Immature natural killer cell (primary cell): ENCODE measurements at regions not wholly inside any gene's neighbourhood (a gene's known extent, or its start where the extent isn't known, plus 50 kb on each side); places are given as distances from the start of the nearest gene placed in this dataset.
"Not testable (repeated sequence)": the region's sequence is repeated elsewhere in the genome, so short reads cannot be mapped to it uniquely, and the experiment has no call there.

Experiments
- DNase-seq, 3 donors: peaks; one replicate each; pipeline ENCODE4 v3.0.0; 2022; ENCODE audit warnings: mixed read lengths in 1 of 3
- H3K27ac Mint-ChIP-seq, 6 donors: one replicate each; pipeline ENCODE4 v1.8.0; 2020; ENCODE audit warnings: mixed read lengths in 6 of 6, mild to moderate bottlenecking in 5 of 6, inconsistent platforms in 4 of 6, moderate library complexity in 3 of 6
- H3K27me3 Mint-ChIP-seq, 3 donors: one replicate each; pipeline ENCODE4 v1.8.0; 2020 to 2021; ENCODE audit warnings: low read depth in 3 of 3, mild to moderate bottlenecking in 3 of 3, mixed read lengths in 3 of 3, moderate library complexity in 3 of 3, inconsistent platforms in 1 of 3
- H3K36me3 Mint-ChIP-seq, 3 donors: one replicate each; pipeline ENCODE4 v1.8.0; 2020; ENCODE audit warnings: mixed read lengths in 3 of 3, inconsistent platforms in 2 of 3, mild to moderate bottlenecking in 2 of 3
- H3K4me1 Mint-ChIP-seq, 2 donors: one replicate each; pipeline ENCODE4 v1.8.0; 2020; ENCODE audit warnings: inconsistent platforms in 2 of 2, mild to moderate bottlenecking in 2 of 2, mixed read lengths in 2 of 2, moderate library complexity in 1 of 2
- H3K4me3 Mint-ChIP-seq, 5 donors: one replicate each; pipeline ENCODE4 v1.8.0; 2020; ENCODE audit warnings: mild to moderate bottlenecking in 5 of 5, mixed read lengths in 5 of 5, inconsistent platforms in 3 of 5, moderate library complexity in 3 of 5
- H3K9me3 Mint-ChIP-seq, 6 donors: one replicate each; pipeline ENCODE4 v1.8.0; 2020; ENCODE audit warnings: mild to moderate bottlenecking in 6 of 6, mixed read lengths in 6 of 6, inconsistent platforms in 4 of 6, moderate library complexity in 3 of 6

GRCh38 chr5:34411470-34412346, 244.4 kb upstream of the RAI14 start:
- Mint-ChIP-seq H3K36me3 (no peaks in the 10 kb centered on the region), H3K4me1 (no peaks in the 10 kb centered on the region), H3K9me3 (peaks cover 0 to 2% (median 0%) of the 10 kb centered on the region in 6 donors), H3K4me3 (no peak overlapping the region), H3K27me3 (peaks cover 0 to 3% (median 3%) of the 10 kb centered on the region in 3 donors), H3K27ac (no peak overlapping the region)
- no peak for DNase-seq

- no peak for DNase-seq
- H3K4me1 Mint-ChIP-seq = no peaks in the 10 kb centered on the region
- no peak overlapping the region for H3K27ac Mint-ChIP-seq
- H3K9me3 Mint-ChIP-seq = peaks cover 0 to 2% (median 0%) of the 10 kb centered on the region in 6 donors
- no peaks in the 10 kb centered on the region for H3K36me3 Mint-ChIP-seq
- H3K27me3 Mint-ChIP-seq = peaks cover 0 to 3% (median 3%) of the 10 kb centered on the region in 3 donors
- H3K4me3 Mint-ChIP-seq = no peak overlapping the region
Measured at GRCh38 chr5:34412736-34413135, 243.4 kb upstream of the RAI14 start.

- Mint-ChIP-seq H3K27me3 (peaks cover 0 to 7% (median 6%) of the 10 kb centered on the region in 3 donors), H3K4me3 (no peak overlapping the region), H3K36me3 (no peaks in the 10 kb centered on the region), H3K27ac (no peak overlapping the region), H3K4me1 (no peaks in the 10 kb centered on the region), H3K9me3 (peaks cover 2 to 8% (median 5%) of the 10 kb centered on the region in 6 donors)
- DNase-seq = no peak
Measured at GRCh38 chr5:34415559-34416198, 240.4 kb upstream of the RAI14 start.

GRCh38 chr5:34416501-34417008, 239.6 kb upstream of the RAI14 start:
- no peak overlapping the region for H3K4me3 Mint-ChIP-seq
- H3K4me1 Mint-ChIP-seq = no peaks in the 10 kb centered on the region
- H3K27me3 Mint-ChIP-seq = peaks cover 0 to 6% (median 4%) of the 10 kb centered on the region in 3 donors
- no peak overlapping the region for H3K27ac Mint-ChIP-seq
- no peak for DNase-seq
- peaks cover 2 to 17% (median 6%) of the 10 kb centered on the region in 6 donors for H3K9me3 Mint-ChIP-seq
- no peaks in the 10 kb centered on the region for H3K36me3 Mint-ChIP-seq

- DNase-seq, H3K27me3 Mint-ChIP-seq, H3K27ac Mint-ChIP-seq, H3K4me3 Mint-ChIP-seq, H3K36me3 Mint-ChIP-seq, H3K4me1 Mint-ChIP-seq: not testable (repeated sequence)
- peaks cover 2 to 18% (median 6%) of the 10 kb centered on the region in 6 donors for H3K9me3 Mint-ChIP-seq
Measured at GRCh38 chr5:34420191-34420590, 235.9 kb upstream of the RAI14 start.

- no peak for DNase-seq
- peaks cover 7 to 8% (median 7%) of the 10 kb centered on the region in 3 donors for H3K27me3 Mint-ChIP-seq
- no peak overlapping the region for H3K4me3 Mint-ChIP-seq
- H3K36me3 Mint-ChIP-seq = no peaks in the 10 kb centered on the region
- peaks cover 0 to 2% (median 0%) of the 10 kb centered on the region in 6 donors for H3K9me3 Mint-ChIP-seq
- H3K27ac Mint-ChIP-seq = no peak overlapping the region
- no peaks in the 10 kb centered on the region for H3K4me1 Mint-ChIP-seq
Measured at GRCh38 chr5:34436761-34437501, 219.2 kb upstream of the RAI14 start.

GRCh38 chr5:34439601-34440000, 216.5 kb upstream of the RAI14 start:
- DNase-seq = no peak
- Mint-ChIP-seq H3K27me3 (peaks cover 2 to 9% (median 4%) of the 10 kb centered on the region in 3 donors), H3K36me3 (no peaks in the 10 kb centered on the region), H3K4me1 (no peaks in the 10 kb centered on the region), H3K9me3 (peaks cover 0 to 2% (median 0%) of the 10 kb centered on the region in 6 donors), H3K4me3 (no peak overlapping the region), H3K27ac (no peak overlapping the region)

GRCh38 chr5:34441767-34442166, 214.4 kb upstream of the RAI14 start:
- H3K36me3 Mint-ChIP-seq, H3K4me1 Mint-ChIP-seq, H3K9me3 Mint-ChIP-seq, DNase-seq, H3K27ac Mint-ChIP-seq, H3K4me3 Mint-ChIP-seq: not testable (repeated sequence)
- peaks cover 5 to 18% (median 6%) of the 10 kb centered on the region in 3 donors for H3K27me3 Mint-ChIP-seq

- H3K4me1 Mint-ChIP-seq = no peaks in the 10 kb centered on the region
Measured at GRCh38 chr5:34447424-34447823, 208.7 kb upstream of the RAI14 start.

GRCh38 chr5:34449639-34450038, 206.5 kb upstream of the RAI14 start:
- Mint-ChIP-seq H3K36me3 (no peaks in the 10 kb centered on the region), H3K27me3 (peaks cover 3 to 21% (median 18%) of the 10 kb centered on the region in 3 donors), H3K4me1 (no peaks in the 10 kb centered on the region), H3K4me3 (no peak overlapping the region), H3K9me3 (peaks cover 0 to 1% (median 0%) of the 10 kb centered on the region in 6 donors), H3K27ac (no peak overlapping the region)
- no peak for DNase-seq

More at GRCh38 chr5:34447424-34447823, 208.7 kb upstream of the RAI14 start:
- Mint-ChIP-seq H3K27ac (no peak overlapping the region), H3K9me3 (no peaks in the 10 kb centered on the region), H3K27me3 (peaks cover 2 to 20% (median 17%) of the 10 kb centered on the region in 3 donors), H3K4me3 (no peak overlapping the region), H3K36me3 (no peaks in the 10 kb centered on the region)
- no peak for DNase-seq

- Mint-ChIP-seq H3K9me3 (peaks cover 0 to 1% (median 0%) of the 10 kb centered on the region in 6 donors), H3K36me3 (no peaks in the 10 kb centered on the region), H3K4me1 (no peaks in the 10 kb centered on the region), H3K27ac (no peak overlapping the region), H3K27me3 (peaks cover 3 to 21% (median 14%) of the 10 kb centered on the region in 3 donors), H3K4me3 (no peak overlapping the region)
- no peak for DNase-seq
Measured at GRCh38 chr5:34450338-34450737, 205.8 kb upstream of the RAI14 start.

GRCh38 chr5:34452170-34452828, 203.8 kb upstream of the RAI14 start:
- Mint-ChIP-seq H3K4me1 (no peaks in the 10 kb centered on the region), H3K27me3 (peaks cover 2 to 19% (median 10%) of the 10 kb centered on the region in 3 donors), H3K27ac (no peak overlapping the region), H3K36me3 (no peaks in the 10 kb centered on the region), H3K9me3 (peaks cover 0 to 1% (median 0%) of the 10 kb centered on the region in 6 donors), H3K4me3 (no peak overlapping the region)
- no peak for DNase-seq

- Mint-ChIP-seq H3K27ac (no peak overlapping the region), H3K4me1 (no peaks in the 10 kb centered on the region), H3K36me3 (no peaks in the 10 kb centered on the region), H3K4me3 (no peak overlapping the region), H3K27me3 (peaks cover 2 to 9% (median 3%) of the 10 kb centered on the region in 3 donors), H3K9me3 (peaks cover 0 to 1% (median 0%) of the 10 kb centered on the region in 6 donors)
- no peak for DNase-seq
Measured at GRCh38 chr5:34455098-34455497, 201.0 kb upstream of the RAI14 start.
